IPS-NIHi11 (cell line): ENCODE measurements at regions not wholly inside any gene's neighbourhood (a gene's known extent, or its start where the extent isn't known, plus 50 kb on each side); places are given as distances from the start of the nearest gene placed in this dataset.
"Not testable (repeated sequence)": the region's sequence is repeated elsewhere in the genome, so short reads cannot be mapped to it uniquely, and the experiment has no call there.

ENCODE experiments used
- DNase-seq: peaks from one replicate; pipeline ENCODE4 v3.0.0; 2012; ENCODE audit warnings: mixed read lengths, low spot score

DNA sequence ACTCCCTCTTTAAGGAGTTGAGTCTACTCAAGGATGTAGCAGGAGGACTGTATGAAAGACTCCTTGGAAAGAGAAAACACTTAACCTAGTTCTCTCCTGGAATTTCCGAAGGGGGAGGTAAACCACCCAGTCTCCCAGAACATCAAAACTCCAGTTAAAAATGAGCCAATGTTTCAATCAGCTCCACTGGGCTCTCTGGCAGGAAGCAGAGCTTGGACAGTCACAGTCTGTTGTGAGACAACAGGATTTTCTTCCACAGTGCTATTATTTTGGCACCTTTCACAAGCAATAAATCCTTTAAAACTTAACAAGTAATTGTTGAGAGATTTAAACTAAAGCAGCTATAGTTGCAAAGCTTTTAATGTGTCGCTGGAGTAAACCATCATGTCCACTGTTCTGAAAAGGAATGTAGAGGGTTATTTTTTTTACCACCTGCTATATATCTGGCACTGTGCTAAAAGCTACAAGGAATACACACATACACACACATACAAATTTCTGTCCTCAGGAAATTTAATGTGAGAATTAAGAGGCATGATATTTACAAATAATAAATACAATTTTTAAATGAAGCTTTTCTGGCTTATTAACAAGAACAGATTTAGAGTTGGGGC lies 229.2 kb upstream of the INTU start:
- no peak for DNase-seq

DNA sequence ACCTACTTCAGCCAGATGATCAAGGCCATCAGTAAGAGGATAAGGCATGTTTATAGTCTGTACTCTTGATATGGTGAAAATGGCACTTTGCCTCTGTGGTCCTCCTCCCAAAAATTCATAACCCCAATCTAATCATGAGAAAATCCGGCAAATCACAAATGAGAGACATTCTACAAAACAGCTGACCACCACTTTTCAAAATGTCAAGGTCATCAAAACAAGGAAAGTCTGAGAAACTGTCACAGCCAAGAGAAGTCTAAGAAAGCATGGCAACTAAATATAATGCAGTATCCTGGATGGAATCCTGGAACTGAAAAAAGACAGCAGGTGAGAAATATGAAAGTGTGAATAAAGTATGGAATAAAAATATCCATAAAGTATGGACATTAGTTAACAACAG lies 226.6 kb upstream of the INTU start:
- no peak for DNase-seq

DNA sequence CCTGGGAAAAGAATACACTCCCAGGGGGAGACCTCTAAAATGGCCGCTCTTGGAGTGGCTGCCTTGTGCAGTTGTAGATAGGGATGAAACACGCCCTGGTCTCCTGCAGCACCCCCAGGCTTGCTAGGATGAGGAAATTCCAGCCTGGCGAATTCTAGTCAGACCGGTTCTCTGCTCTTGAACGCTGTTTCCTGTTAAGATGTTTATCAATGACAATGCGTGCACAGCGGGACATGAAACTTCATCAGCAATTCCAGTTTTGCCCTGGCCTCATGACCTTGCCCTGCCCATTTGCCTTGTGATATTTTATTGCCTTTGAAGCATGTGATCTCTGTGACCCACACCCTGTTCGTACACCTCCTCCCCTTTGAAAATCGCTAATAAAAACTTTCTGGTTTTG lies 225.2 kb upstream of the INTU start:
- not testable (repeated sequence) for DNase-seq

DNA sequence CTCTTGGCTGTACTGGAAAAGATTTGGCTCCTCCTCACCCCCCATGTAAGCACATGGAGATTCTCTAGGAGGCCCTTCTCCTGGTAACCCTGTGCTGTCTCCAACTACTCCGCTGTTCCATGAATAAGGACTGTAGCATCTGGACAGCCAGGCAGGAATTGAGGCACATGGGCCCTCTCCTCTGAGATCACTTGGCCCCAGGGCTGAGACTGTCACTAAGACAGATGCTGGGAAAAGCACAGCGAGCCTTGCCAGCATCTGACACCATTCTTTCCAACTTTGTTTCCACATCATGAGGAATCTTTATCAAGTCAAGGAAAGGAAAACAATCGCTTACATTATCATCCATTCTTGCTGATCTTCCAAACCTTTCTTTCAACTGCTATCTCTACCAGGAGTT lies 222.6 kb upstream of the INTU start:
- no peak for DNase-seq

DNA sequence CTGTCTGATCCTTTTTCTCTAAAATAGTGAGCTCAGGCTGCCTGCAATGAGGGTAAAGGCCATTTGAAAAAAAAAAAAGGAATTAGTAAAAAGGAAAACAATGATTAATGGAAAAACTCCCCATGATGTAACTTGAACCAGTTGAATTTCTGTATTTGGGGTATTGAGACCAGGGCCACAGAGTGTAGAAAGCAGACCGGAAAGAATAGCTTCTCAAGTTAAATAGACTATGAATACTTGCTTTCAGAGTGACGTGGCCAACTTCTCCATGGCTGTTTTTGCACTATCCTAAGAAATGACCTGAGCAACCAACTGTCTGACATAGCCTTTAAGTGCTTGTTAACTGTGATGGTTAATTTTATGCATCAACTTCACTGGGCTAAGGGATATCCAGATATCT lies 222.1 kb upstream of the INTU start:
- DNase-seq: no peak

DNA sequence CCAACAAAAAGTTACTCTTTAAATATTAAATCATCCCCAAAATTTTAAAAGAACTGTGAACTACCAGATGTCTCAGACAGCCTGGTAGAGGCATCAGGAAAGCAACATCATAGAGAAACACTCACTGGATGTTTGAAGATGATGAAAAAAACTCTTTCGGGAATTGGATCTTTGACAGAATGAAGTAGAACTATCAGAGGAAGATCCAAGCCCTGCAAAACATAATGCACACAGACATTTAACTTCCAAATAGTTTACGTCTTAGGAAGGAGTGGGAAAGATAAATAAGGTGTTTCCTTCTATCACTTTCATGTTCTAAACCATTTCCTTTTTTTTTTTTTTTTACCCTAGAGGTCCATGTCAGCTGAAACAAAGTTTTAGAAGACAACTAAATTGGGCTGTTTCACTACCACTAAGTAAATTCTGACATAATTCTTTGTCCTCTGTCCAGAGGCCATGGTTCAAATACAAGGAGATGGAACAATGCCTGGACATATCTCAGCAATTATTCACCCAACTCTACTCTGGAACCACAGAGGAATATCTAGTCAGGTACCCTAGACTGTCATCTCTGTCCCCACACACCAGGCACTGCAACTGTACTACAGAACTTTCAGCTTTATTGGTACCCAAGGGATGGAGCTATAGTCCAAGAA lies 217.7 kb upstream of the INTU start:
- no peak for DNase-seq

DNA sequence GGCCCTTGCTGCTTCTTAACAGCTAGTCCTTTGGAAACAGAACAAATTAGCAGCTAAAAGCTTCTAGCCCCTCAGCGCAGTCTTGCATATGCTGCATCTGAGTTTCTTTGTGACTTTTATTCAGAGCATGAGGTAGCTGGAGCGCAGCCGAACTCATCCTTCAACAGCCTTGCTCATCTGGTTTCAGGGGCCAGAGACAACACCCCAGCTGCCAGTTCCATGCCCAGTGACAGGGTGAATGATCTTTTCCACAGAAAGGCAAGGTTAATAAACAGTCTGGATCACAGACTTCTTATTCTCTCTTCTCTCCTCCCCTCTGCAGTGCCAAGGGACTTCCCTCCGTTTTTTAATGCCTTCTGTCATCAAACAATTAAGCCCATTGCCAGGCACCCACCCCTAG lies 216.6 kb upstream of the INTU start:
- DNase-seq: no peak

DNA sequence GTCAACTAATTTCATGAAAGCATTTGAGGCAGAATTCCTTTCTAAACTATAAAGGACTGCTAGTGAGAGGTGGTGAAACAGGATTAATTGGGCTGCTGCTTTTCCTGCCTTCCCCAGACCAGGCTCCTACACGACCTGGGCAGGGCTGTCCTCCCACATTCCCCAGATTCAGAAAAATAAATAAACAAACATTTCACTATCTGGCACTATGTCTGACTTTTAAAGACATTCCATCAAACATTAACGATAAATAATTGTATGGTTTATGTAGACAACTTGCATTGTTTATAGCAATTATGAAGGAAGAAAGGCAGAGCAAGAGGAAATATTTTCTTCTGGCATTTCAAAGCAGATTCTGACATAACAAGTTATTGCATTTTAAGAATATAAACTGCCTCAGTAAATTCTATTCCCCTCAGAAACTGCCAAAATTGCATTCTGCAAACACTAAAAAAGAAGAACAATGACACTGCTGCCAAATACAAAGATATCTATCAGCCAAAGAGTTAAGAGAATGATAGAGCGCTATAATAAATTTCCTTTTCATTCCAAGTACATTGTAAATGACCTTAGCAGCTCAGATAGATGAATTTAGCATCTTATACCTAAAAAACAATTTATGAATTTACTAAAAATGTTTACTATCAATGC lies 214.7 kb upstream of the INTU start:
- DNase-seq: no peak

DNA sequence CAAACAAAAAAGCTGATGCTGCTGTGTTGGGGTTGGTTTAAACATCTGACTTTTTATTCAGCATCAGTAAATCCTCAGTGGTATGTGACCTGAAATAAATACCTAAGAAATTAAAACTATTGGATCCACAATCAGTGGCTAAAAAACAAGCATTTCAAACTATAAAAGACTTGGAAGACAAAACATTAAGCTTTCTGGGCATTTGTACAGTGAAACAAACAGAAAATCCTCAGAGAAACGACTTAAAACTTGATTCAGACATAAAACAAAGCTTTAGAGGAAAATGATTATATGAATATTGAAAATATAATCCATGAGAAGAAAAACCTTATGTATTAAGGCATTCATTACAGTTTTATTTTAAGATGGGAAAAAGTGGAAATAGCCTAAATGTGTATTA lies 213.3 kb upstream of the INTU start:
- DNase-seq: no peak

DNA sequence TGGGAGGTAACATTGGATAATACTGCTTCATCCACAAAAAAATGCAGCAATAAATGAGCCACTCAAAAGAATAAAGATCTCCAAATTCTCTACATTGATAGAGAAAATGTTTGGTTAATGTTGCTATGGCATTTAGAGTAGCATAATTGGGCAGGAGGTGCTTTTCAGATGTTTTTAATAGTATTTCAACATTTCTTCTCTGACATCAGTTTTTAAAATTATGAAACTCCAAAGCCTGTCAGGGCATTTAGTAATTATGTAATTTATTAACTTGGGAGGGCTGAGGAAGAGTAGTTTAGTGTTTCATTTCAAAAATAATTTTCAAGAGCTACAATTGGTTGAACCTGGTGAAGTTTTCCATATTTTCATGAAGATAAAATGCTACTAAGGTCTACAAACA lies 211.3 kb upstream of the INTU start:
- no peak for DNase-seq

DNA sequence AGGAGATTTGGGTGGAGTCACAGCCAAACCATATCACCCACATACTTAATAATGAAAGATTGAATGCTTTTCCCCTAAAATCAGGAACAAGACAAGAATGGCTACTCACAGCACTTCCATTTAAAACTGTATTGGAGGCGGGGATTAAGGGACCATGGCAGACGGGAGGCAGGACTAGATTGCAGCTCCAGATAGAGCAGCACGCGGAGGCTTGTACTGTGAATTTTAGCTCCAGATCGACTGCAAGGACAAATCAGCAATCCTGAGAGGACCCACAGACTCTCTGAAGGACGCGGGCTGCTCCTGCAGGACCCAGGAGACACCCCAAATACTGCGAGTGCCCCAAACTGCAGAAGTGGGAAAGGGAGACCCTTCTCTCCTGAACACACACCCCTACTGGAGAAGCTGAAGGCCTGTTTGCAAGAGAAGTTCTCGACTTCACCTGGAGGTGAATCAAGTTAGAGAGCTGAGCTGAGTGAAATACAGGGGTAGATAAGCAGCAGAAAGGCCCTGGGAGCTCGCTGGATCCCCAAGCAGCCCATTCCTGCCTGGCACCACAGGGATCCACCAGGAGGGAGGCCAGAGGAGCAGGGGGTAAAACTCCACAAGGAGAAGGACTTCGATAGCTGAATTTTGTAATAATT lies 207.4 kb upstream of the INTU start:
- DNase-seq: no peak

DNA sequence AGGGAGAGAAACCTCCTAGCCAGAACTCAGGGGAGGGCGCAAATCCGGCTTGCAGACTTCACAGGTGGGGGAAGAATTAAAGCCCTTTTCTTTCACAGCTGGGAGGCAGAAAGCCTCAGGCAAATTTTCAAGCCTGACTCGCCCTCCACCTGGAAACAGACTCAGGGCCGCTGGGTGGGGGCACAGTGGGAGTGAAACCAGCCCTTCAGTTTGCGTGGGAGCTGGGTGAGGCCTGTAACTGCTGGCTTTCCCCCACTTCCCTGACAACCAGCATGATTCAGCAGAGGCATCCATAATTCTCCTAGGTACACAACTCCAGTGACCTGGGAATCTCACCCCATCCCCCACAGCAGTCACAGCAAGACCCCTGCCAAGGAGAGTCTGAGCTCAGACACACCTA lies 206.9 kb upstream of the INTU start:
- no peak for DNase-seq

DNA sequence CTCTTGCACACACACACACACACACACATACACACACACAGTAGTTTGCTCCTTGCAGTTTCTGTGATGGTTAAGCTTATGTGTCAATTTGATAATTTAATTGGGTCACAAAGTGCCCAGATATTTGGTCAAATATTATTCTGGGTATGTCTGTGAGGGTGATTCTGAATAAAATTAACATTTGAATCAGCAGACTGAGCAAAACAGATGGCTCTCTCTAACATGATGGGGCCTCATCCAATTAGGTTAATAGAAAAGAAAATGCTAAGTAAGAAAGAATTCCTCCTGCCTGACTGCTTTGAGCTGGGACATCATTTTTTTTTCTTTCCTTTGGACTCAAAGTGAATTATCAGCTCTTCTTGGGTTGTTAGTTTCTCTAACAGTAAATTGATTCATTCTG lies 191.2 kb upstream of the INTU start:
- DNase-seq: no peak

DNA sequence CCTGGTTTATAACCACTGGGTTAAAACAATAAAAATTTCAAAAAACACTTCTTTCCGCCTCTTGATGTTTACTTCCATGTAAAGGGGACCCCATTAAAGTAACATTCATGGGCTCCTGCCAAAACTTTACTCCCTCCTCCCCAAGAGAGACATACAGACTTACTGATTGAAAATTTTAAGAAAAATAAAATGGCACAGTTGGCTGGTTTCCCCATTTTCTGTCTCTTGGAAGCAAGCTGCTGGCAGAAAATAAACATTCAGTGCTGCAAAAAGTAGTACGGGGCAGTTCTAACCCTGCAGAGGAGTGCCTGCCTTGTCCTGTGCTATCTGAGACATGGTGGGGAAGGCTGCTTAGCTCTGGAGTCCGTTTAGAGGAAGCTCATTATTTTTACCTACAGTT lies 187.3 kb upstream of the INTU start:
- DNase-seq: no peak

DNA sequence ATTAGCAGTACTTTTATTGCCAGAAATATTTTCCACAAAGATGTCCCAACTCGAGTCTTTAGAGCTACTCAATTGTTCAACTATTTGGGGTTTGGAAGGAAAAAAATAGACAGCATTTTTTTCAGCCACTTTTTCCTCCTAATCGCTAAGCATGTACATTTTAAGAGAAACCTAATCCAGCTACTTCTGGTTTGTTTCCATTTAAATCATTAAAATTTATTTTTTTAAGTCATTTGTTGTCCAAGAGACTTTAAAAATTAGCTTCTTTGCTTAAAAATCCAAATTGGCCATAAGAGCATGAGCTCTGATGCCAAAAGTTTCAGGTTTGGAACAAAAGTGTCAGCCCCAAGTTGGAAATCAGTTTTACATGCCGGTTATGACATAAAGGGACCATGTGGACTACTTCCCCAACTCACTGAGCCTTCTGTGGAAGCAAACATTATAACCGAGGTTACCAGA lies 186.3 kb upstream of the INTU start:
- no peak for DNase-seq

DNA sequence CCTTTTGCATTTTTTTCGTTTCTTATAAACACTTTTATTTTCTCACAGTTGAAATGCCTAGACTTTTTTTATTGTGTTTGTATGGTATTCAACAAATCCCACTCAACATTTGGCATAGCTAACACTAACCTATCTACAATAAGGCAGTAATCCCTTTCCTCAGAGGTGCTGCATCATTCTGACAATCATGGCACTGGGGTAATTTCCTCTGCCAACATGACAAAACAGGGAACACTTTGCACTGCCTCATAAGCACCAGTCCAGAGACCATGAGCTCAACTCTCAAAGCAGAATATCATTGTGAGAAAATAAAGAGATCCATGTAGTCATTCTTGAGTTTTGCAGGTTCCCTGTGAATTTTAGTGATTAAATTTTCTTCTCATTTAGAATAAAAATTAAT lies 183.8 kb upstream of the INTU start:
- no peak for DNase-seq

DNA sequence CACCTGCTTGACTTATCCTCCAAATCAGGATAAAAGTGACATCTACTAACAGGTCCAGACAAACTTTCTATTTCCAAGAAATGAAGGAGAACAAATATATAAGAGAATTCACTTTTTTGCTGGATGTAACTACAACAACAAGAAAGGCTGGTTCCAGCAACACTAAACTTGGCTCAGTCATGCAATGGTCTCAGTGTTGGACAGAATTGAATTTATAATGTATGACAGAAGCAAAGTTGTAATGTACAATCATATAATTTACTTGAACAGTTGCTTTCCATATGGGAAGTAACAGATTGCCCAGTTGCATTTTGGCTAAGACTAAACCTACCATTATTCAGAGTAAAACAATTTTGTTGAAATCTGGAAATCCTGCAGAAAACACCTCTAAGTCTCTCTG lies 183.3 kb upstream of the INTU start:
- no peak for DNase-seq

DNA sequence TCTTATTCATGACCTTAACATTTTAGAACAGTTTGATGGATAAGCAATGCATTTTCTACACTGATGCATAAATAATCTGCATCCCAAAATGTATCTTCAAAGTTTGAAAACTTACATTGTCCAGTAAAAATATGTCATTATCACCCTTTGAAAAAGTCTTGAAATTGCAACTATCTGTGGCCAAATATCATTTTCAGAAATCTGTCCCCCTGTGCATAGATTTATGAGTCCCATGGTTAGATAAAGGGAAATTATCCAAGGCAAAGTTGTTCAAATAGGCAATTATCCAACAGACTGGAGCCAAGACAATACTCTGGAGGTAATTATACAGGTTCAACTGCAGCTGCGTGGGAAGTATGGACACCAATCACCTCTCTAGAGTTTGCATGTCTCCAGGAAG lies 182.5 kb upstream of the INTU start:
- DNase-seq: no peak

DNA sequence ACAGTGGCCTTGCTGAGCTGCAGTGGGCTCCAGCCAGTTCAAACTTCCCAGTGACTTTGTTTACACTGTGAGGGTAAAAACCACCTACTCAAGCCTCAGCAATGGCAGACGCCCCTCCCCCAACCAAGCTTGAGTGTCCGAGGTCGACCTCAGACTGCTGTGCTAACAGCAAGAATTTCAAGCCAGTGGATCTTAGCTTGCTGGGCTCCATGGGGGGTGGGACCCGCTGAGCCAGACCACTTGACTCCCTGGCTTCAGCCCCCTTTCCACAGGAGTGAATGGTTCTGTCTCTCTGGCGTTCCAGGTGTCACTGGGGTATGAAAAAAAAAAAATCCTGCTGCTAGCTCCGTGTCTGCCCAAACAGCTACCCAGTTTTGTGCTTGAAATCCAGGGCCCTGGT lies 168.9 kb upstream of the INTU start:
- no peak for DNase-seq

DNA sequence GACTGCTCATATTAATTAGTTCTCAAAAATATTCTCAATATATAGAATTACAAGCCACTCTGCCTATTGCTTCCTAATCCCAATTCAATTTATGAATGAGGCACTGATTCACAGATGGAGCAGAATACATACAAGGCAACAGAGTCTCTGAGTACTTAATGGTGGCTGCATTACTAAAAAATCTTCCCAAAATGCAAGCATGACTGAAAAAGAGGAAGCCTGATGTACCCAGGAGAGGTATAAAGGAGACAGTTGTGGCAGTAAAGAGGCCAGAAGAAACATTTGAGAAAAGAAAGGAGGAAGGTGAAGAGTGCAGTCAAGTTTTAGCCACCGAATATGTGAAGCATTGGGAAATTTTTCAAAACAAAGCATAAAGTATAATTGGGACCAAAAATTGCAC lies 163.2 kb upstream of the INTU start:
- DNase-seq: no peak

DNA sequence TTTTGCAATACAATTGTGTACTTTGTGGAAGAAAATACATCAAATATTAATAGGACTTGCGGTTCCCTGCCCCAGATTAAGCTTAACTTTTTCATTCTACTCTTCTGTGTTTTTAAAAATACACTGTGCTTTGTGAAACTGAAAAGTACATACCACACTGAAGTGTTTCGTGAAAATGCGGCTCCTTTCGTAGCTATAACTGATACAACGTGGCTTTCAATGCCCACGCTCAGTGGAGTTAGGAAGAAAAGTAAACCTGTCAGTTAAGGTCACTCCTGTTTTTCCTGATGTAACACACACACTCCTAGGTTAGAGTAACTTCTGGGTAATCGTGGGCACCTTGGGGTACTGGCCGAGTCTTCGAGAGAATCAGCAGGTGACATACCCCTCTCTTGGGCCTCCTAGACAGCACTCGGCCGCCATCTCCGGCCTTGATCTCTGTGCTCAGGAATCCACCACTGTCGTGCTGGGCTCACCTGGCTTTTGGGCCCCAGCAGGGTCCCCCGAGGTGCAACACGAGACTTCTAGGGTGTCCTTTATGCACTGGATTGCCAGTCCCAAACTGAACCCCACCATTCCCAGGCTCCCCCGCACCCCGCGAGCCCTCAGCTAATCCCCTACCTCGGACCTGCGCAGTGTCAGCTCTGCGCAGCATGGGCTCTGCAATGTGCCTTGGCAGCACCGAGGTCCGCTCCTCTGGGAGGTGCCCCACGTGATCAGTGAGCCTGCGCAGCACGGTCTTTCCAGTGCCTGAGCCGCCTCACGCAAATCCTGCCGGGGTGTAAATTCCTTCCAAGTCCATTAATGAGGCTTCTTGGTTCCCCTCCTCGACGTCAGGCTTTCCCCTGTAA lies 162.6 kb upstream of the INTU start:
- no peak for DNase-seq

DNA sequence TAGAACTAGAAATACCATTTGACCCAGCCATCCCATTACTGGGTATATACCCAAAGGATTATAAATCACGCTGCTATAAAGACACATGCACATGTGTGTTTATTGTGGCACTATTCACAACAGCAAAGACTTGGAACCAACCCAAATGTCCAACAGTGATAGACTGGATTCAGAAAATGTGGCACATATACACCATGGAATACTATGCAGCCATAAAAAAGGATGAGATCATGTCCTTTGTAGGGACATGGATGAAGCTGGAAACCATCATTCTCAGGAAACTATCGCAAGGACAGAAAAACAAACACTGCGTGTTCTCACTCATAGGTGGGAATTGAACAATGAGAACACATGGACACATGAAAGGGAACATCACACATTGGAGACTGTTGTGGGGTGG lies 154.5 kb upstream of the INTU start:
- not testable (repeated sequence) for DNase-seq
